Parathyroid adenoma (tissue), 2 donors: ENCODE measurements at regions not wholly inside any gene's neighbourhood (a gene's known extent, or its start where the extent isn't known, plus 50 kb on each side); places are given as distances from the start of the nearest gene placed in this dataset.

Source experiments
- H2AFZ ChIP-seq: fragments of 300-600 bp; sonication (generic); one replicate; pipeline ENCODE4 v1.7.0; 2017; ENCODE audit warnings: antibody characterized with exemption, mild to moderate bottlenecking
- H3K27ac ChIP-seq: fragments of 300-600 bp; sonication (generic); one replicate; pipeline ENCODE4 v1.7.0; 2017
- H3K27me3 ChIP-seq: fragments of 300-600 bp; sonication (generic); one replicate; pipeline ENCODE4 v1.7.0; 2017; ENCODE audit warnings: low read length; ENCODE audit not compliant: control insufficient read depth, insufficient read depth
- H3K36me3 ChIP-seq: fragments of 300-600 bp; sonication (generic); one replicate; pipeline ENCODE4 v1.7.0; 2017; ENCODE audit warnings: low read length; ENCODE audit not compliant: control insufficient read depth, insufficient read depth
- H3K4me1 ChIP-seq: fragments of 300-600 bp; sonication (generic); one replicate; pipeline ENCODE4 v1.7.0; 2017; ENCODE audit warnings: control low read depth
- H3K4me2 ChIP-seq: fragments of 300-600 bp; sonication (generic); one replicate; pipeline ENCODE4 v1.7.0; 2017; ENCODE audit warnings: low read length
- H3K4me3 ChIP-seq: fragments of 300-600 bp; sonication (generic); one replicate; pipeline ENCODE4 v1.7.0; 2017; ENCODE audit warnings: low read depth, low read length
- H3K79me2 ChIP-seq: fragments of 300-600 bp; sonication (generic); one replicate; pipeline ENCODE4 v1.7.0; 2017; ENCODE audit warnings: control low read depth
- H3K9ac ChIP-seq: fragments of 300-600 bp; sonication (generic); one replicate; pipeline ENCODE4 v1.7.0; 2017; ENCODE audit warnings: mild to moderate bottlenecking
- H3K9me3 ChIP-seq: fragments of 300-600 bp; sonication (generic); one replicate; pipeline ENCODE4 v1.7.0; 2017; ENCODE audit warnings: low read length; ENCODE audit not compliant: control insufficient read depth
- TF ChIP-seq, protein P1 (sequence below): fragments of 300-600 bp; sonication (generic); IDR thresholded peaks from one replicate; pipeline ENCODE4 v1.7.0; 2017; ENCODE audit warnings: antibody characterized with exemption, mild to moderate bottlenecking
- donor health status: primary hyperparathyroidism.

DNA sequence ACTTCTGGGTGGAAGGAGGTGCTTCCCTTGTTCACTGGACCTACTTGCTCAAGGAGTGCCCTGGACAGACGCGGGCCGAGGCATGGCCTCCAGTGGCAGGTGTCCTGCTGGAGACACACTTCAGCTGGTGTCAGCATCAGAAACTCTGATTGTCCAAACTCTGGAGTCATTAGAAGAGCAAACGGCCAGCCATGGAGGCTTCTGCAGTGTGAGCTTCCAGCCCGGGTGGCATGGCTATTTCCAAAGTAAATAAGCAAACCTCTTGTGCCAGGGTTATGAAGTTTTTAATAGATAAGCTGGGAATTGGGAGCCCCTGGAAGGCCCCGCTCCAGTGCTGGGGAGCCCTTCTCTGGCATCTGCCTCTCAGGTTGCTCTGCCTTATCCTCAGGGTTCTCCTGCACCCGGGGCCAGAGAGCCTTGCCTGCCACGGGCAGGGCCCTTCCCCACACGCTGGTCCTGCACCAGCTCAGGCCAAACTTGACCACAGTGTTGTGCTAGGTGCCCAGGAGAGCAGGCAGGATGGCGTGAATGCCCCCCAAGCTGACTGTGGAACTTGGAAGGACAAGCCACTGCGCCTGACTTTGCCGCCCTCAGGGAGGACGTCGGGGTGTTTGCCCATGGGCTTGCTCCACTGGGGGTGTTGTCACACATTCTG, 285.6 kb downstream of the GADD45G start:
- Histone ChIP-seq H3K9ac (no peak overlapping the region), H3K9me3 (no peaks in the 10 kb centered on the region), H3K4me2 (no peak overlapping the region), H3K27ac (no peak overlapping the region), H3K4me3 (no peak overlapping the region), H3K79me2 (no peaks in the 10 kb centered on the region), H3K36me3 (no peaks in the 10 kb centered on the region), H3K4me1 (no peaks in the 10 kb centered on the region), H3K27me3 (no peaks in the 10 kb centered on the region), H2AFZ (no peak overlapping the region)
- TF ChIP-seq, protein P1, sequence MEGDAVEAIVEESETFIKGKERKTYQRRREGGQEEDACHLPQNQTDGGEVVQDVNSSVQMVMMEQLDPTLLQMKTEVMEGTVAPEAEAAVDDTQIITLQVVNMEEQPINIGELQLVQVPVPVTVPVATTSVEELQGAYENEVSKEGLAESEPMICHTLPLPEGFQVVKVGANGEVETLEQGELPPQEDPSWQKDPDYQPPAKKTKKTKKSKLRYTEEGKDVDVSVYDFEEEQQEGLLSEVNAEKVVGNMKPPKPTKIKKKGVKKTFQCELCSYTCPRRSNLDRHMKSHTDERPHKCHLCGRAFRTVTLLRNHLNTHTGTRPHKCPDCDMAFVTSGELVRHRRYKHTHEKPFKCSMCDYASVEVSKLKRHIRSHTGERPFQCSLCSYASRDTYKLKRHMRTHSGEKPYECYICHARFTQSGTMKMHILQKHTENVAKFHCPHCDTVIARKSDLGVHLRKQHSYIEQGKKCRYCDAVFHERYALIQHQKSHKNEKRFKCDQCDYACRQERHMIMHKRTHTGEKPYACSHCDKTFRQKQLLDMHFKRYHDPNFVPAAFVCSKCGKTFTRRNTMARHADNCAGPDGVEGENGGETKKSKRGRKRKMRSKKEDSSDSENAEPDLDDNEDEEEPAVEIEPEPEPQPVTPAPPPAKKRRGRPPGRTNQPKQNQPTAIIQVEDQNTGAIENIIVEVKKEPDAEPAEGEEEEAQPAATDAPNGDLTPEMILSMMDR, result no peak

DNA sequence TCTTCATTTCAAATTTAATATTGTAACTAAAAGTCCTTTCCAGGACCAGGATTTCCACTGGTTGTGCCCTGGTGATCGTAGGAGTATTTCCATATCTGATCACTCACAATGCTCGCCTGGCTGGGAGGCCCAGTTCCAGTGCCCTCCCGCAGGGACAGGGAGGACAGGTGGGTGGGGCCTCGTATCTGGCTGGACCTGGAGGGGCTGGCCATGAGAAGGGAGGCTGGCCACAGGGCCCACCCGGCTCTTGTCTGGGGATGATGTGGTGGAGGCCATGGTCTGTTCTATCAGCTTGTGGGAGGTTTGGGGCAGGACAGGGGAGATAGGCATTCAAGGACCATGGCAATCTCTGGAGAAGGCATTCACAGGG, 286.4 kb downstream of the GADD45G start:
- no peak overlapping the region for H3K9ac ChIP-seq

DNA sequence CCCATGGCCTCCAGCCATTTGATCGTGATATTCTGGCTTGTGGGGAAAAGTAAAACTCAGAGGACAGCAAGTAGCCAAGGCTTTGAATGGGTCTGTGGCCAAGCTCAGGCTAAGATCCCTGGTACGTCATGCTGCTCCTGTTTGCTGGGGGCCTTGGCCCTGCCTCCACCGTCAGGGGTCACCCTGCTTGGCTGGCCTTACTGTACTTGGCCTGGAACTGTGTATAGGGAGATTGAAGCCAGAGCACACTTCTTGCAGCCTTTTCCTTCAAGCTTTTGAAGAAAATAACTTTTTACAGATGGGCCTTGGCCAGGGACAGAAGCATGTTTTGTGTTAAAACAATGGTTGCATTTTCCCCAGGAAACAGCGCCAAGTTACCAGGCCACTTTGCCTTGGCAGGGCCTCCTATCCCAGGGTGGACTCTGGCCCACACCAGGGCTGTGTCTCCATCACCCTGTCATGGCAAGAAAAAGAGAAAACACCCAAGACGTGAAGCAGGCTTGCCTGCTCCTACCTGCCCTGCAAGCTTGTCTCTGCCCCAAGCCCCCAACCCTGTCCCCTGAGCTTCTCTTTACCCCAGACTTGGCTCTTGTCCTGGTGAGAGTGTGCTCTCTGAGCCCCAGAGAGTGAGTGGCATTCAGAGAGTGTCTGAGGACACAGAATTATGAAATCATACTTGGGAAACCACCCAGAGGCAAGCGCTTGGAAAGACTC, 286.9 kb downstream of the GADD45G start:
- Histone ChIP-seq H3K4me2 (no peak overlapping the region), H3K4me3 (no peak overlapping the region), H2AFZ (peak overlapping the region; percentile 42), H3K4me1 (no peaks in the 10 kb centered on the region), H3K9me3 (no peaks in the 10 kb centered on the region), H3K27ac (no peak overlapping the region), H3K27me3 (no peaks in the 10 kb centered on the region), H3K9ac (no peak overlapping the region), H3K36me3 (no peaks in the 10 kb centered on the region), H3K79me2 (no peaks in the 10 kb centered on the region)
- TF ChIP-seq, protein P1, result no peak

More for the DNA sequence above, 286.4 kb downstream of the GADD45G start:
- Histone ChIP-seq H3K79me2 (no peaks in the 10 kb centered on the region), H3K36me3 (no peaks in the 10 kb centered on the region), H3K27me3 (no peaks in the 10 kb centered on the region), H2AFZ (no peak overlapping the region), H3K27ac (no peak overlapping the region), H3K4me3 (no peak overlapping the region), H3K4me1 (no peaks in the 10 kb centered on the region), H3K4me2 (no peak overlapping the region), H3K9me3 (no peaks in the 10 kb centered on the region)
- TF ChIP-seq, protein P1, result no peak

DNA sequence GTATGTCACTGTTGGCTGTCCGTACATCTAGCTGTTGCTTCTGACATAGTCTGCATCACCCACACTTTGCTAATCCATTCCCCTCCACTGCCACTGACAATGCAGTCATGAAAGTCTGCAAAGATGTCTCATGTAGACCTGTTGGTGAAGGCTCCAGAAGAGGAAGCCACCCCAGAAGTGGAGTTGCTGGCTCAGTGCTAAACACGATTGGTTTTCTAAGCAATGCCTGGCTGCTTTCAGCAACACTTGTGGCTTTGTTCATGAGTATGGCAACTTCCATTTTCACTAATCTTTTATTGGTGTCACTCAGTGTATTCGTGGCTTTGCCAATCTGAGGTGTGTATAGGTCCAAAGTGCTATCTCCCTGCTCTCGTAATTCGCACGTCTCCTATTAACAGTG, 288.1 kb downstream of the GADD45G start:
- Histone ChIP-seq H3K9ac (no peak overlapping the region), H3K27ac (no peak overlapping the region)
- TF ChIP-seq, protein P1, result no peak

More for the DNA sequence above, 288.1 kb downstream of the GADD45G start:
- no peaks in the 10 kb centered on the region for H3K79me2 ChIP-seq
- no peak overlapping the region for H2AFZ ChIP-seq
- no peaks in the 10 kb centered on the region for H3K4me1 ChIP-seq
- H3K36me3 ChIP-seq, result no peaks in the 10 kb centered on the region
- H3K27me3 ChIP-seq, result no peaks in the 10 kb centered on the region
- no peak overlapping the region for H3K4me3 ChIP-seq
- no peaks in the 10 kb centered on the region for H3K9me3 ChIP-seq
- H3K4me2 ChIP-seq, result no peak overlapping the region
